Omental fat pad (tissue), 3 donors: ENCODE measurements at regions not wholly inside any gene's neighbourhood (a gene's known extent, or its start where the extent isn't known, plus 50 kb on each side); places are given as distances from the start of the nearest gene placed in this dataset.

Experiments used
- ATAC-seq: fragments of 150-250 bp; one replicate; pipeline ENCODE4 v1.9.1; 2016; ENCODE audit warnings: mild to moderate bottlenecking, moderate library complexity; ENCODE audit not compliant: low FRiP score
- DNase-seq: peaks from one replicate; pipeline ENCODE4 v3.0.0-alpha.2; 2019; ENCODE audit warnings: low spot score
- CTCF ChIP-seq, 3 donors: fragments of 450-650 bp; IDR thresholded peaks; one replicate each; pipeline ENCODE4 v1.5.1; 2016 to 2017; ENCODE audit warnings: antibody characterized with exemption in 3 of 3, mild to moderate bottlenecking in 3 of 3, moderate library complexity in 2 of 3

- no peak for ATAC-seq
- DNase-seq, result no peak
- TF ChIP-seq CTCF (IDR thresholded peaks at IDR 0.05), result no peak
These were observed 53.4 kb upstream of the STK17B start for GRCh38 chr2:196224756-196225155.

GRCh38 chr2:196225213-196225612 is 53.8 kb upstream of the STK17B start:
- TF ChIP-seq CTCF (IDR thresholded peaks at IDR 0.05), result no peak
- no peak for ATAC-seq

GRCh38 chr2:196226058-196226706 is 54.8 kb upstream of the STK17B start:
- ATAC-seq (no peak), DNase-seq (no peak)
- no peak for TF ChIP-seq CTCF (IDR thresholded peaks at IDR 0.05)

More at GRCh38 chr2:196225213-196225612, 53.8 kb upstream of the STK17B start:
- DNase-seq, result no peak

- no peak for ATAC-seq
- no peak for TF ChIP-seq CTCF (IDR thresholded peaks at IDR 0.05)
- DNase-seq, result no peak
These were observed 55.3 kb upstream of the STK17B start for GRCh38 chr2:196226707-196227065.

- no peak for DNase-seq
- TF ChIP-seq CTCF (IDR thresholded peaks at IDR 0.05), result no peak
- ATAC-seq, result no peak
These were observed 57.6 kb upstream of the STK17B start for GRCh38 chr2:196229013-196229412.

- ATAC-seq, result no peak
- DNase-seq, result no peak
- TF ChIP-seq CTCF (IDR thresholded peaks at IDR 0.05), result no peak
These were observed 58.9 kb upstream of the STK17B start for GRCh38 chr2:196230061-196230854.
